Stimulated activated memory B cell treated with anti-CD40 and anti-IgM and Interleukin-4, amounts not matched to agents 10 μg/mL and 1 μg/mL and 100 μg/mL, for 72 hours (primary cell): ENCODE measurements at regions not wholly inside any gene's neighbourhood (a gene's known extent, or its start where the extent isn't known, plus 50 kb on each side); places are given as distances from the start of the nearest gene placed in this dataset.

Source experiments
- ATAC-seq: fragments of 150-1000 bp; cut with Tn5 transposase; 2 replicates; pipeline ENCODE4 v1.10.0; 2021
- H3K27ac Mint-ChIP-seq: one replicate; pipeline ENCODE4 v1.8.0; 2022; ENCODE audit warnings: mild to moderate bottlenecking, mixed read lengths
- H3K27me3 Mint-ChIP-seq: one replicate; pipeline ENCODE4 v1.8.0; 2022; ENCODE audit warnings: mixed read lengths
- H3K36me3 Mint-ChIP-seq: one replicate; pipeline ENCODE4 v1.8.0; 2022; ENCODE audit warnings: mixed read lengths
- H3K4me1 Mint-ChIP-seq: one replicate; pipeline ENCODE4 v1.8.0; 2022; ENCODE audit warnings: mixed read lengths
- H3K4me3 Mint-ChIP-seq: one replicate; pipeline ENCODE4 v1.8.0; 2022; ENCODE audit warnings: mild to moderate bottlenecking, moderate library complexity, mixed read lengths
- H3K9me3 Mint-ChIP-seq: one replicate; pipeline ENCODE4 v1.8.0; 2022; ENCODE audit warnings: mixed read lengths

DNA sequence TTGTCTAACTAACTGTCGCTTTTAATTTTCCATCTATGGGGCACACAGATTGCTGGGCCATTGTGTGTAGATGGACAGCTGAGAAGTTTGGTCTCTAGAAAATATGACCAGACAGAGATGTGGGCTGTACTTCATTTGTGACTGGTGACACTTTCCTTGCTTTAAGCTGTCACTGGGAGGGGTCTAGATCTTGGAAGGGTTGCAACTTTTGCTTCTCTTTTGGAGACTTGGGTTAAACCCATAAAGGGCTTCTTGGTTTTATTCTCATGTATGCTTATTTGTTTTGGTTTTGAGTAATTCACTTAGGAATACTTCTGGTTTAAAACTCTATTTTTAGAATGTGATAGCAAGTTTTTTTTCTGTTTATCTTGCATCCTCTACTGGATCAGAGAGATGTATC is 80.2 kb downstream of the ETS2 start:
- Mint-ChIP-seq H3K9me3 (peaks cover 25% of the 10 kb centered on the region), H3K27ac (no peak overlapping the region), H3K4me3 (no peak overlapping the region), H3K27me3 (peaks cover 27% of the 10 kb centered on the region), H3K4me1 (no peaks in the 10 kb centered on the region), H3K36me3 (no peaks in the 10 kb centered on the region)
- no peak for ATAC-seq

DNA sequence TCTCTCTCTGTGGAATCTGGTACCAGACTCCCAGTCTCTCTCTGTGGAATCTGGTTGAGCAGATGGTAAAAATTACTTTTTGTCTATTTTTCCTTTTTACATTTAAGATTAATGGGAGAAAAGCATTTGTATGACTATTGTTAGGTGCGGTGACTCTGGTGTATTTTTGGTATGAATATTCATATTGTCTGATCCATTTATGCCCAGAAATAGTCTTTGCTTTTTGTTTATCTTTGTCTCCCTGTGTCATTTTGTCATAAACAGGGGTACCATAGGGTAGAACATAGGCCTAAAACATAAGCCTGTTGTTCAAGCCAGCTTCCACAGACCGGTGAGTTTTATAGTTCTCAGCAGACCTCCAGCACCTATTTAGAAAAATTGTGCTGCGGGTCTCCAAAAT is 78.7 kb downstream of the ETS2 start:
- peaks cover 20% of the 10 kb centered on the region for H3K9me3 Mint-ChIP-seq
- no peak for ATAC-seq
- no peak overlapping the region for H3K4me3 Mint-ChIP-seq
- H3K36me3 Mint-ChIP-seq: no peaks in the 10 kb centered on the region
- H3K4me1 Mint-ChIP-seq: no peaks in the 10 kb centered on the region
- peaks cover 12% of the 10 kb centered on the region for H3K27me3 Mint-ChIP-seq
- H3K27ac Mint-ChIP-seq: no peak overlapping the region

DNA sequence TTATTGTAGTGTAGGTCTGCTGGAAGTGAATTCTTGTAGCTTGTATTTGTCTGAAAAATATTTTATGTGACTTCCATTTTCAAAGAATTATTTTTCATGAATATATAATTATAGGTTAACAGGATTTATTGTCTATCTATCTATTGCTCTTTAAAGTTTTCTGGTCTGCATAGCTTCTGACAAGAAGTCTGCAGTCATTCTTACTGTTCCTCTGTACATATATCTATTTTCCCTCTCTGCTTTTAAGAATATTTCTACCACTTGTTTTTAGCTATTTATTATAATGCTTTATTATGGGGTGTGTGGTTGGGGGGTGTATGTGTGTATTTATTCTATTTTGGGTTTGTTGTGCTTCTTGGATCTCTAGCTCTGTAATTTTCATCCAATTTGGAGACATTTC is 77.4 kb downstream of the ETS2 start:
- Mint-ChIP-seq H3K9me3 (peaks cover 20% of the 10 kb centered on the region), H3K4me3 (no peak overlapping the region), H3K4me1 (no peaks in the 10 kb centered on the region), H3K27me3 (peaks cover 12% of the 10 kb centered on the region), H3K36me3 (no peaks in the 10 kb centered on the region), H3K27ac (no peak overlapping the region)
- ATAC-seq: no peak

DNA sequence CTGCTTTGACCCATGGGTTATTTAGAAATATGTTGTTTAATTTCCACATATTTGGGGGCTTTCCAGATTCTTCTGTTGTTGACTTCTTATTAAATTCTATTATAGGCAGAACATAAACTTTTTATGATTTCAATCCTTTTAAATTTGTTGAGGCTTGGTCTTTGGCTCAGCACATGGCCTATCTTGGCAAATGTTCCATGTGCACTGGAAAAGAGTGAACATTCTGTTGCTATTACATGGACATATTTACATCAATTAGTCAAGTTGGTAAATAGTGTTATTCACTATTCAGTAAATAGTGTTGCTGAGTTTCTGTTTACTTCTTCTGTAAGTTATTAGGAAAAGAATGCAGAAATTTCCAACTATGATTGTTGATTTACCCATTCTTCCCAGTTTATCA is 75.4 kb downstream of the ETS2 start:
- H3K27me3 Mint-ChIP-seq: peaks cover 3% of the 10 kb centered on the region
- no peak overlapping the region for H3K4me3 Mint-ChIP-seq
- H3K9me3 Mint-ChIP-seq: peaks cover 12% of the 10 kb centered on the region
- no peaks in the 10 kb centered on the region for H3K4me1 Mint-ChIP-seq
- no peaks in the 10 kb centered on the region for H3K36me3 Mint-ChIP-seq
- ATAC-seq: no peak
- no peak overlapping the region for H3K27ac Mint-ChIP-seq

DNA sequence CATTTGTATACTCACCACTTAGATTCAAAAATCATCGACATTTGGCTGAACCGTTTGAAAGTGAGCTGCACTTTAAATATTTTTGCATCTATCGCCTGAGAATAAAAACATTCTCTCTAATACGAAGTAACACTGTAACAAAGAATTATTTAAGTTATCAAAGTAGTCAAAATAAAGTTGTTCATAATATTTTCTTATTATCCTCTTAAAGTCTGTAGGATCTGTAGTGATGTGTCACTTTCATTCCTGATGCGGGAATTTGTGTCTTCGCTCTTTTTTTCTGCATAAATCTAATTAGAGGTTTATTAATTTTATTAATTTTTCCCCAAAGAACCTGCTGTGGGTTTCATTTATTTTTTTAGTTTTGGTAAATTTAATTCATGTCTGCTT is 74.8 kb downstream of the ETS2 start:
- Mint-ChIP-seq H3K27me3 (no peaks in the 10 kb centered on the region), H3K9me3 (peaks cover 12% of the 10 kb centered on the region), H3K36me3 (no peaks in the 10 kb centered on the region), H3K27ac (no peak overlapping the region), H3K4me3 (no peak overlapping the region), H3K4me1 (no peaks in the 10 kb centered on the region)
- ATAC-seq: no peak

DNA sequence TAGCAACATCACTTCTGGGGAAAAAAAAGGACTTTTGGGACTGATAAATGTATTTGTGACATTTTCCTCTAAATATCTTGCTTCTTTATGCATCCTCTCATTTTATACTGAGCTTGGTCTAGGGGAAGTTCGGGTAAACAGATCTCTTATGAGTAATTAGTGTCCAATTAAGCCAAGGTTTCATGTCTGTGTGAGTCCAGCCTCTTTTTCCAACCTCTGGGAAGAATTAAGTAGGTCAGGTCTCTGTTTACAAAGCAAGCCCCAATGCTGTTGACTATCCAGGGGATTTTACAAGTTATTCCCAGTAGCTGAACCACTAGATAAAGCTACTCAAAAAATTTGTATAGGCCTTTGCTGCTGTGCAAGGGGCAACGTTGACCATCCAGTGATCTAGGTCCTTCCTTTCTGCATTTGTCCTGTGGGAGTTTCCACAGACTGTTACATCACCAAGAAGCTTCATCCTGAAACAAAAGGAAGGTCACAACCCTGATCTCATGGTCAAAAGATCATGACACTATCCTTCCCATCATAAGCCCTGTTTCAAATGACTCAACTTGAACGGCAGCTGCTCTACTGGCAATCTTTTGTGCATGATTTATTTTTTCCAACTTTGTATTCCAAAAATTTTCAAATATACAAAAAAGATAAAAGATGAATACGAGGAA is 74.3 kb downstream of the ETS2 start:
- H3K4me3 Mint-ChIP-seq: no peak overlapping the region
- no peak for ATAC-seq
- H3K36me3 Mint-ChIP-seq: no peaks in the 10 kb centered on the region
- H3K27ac Mint-ChIP-seq: no peak overlapping the region
- no peaks in the 10 kb centered on the region for H3K4me1 Mint-ChIP-seq
- H3K9me3 Mint-ChIP-seq: peaks cover 12% of the 10 kb centered on the region
- no peaks in the 10 kb centered on the region for H3K27me3 Mint-ChIP-seq

DNA sequence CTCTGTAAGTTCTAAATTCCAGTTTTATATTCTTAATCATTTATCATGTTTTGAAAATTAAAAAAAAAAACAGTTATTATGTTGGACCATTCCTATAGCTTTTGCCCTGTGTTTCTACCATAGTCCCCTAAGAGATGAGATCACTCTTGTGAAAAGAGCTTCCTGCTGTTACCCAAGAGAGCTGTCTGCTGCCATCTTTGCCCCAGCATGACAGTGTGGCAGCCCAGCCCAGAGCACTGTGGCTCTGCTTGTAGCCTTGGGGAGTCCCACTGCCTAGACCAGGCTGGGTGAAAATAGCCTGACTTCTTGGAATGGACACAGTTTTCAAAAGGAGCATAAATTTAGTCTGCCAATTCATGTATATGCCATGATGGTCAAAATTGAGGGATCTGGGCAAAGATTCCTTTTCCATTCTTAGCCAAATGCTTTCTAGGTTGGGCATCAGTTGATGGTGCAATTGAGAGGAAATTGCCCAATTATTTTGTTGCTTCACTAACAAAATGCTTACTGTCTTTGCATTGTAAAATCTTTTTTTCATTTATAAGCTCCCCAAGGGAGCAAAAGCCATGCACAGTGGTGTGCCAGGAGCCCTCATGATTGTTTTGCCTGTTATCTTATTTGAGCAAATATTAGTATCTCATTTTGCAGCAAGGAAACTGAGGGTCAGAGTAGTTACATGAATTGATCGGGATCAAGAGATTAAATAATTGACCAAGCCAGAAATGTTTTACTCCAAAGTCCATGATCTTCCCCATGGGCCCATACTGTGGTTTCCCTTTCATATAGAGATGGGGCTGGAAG is 72.8 kb downstream of the ETS2 start:
- H3K9me3 Mint-ChIP-seq: peaks cover 6% of the 10 kb centered on the region
- no peak for ATAC-seq

DNA sequence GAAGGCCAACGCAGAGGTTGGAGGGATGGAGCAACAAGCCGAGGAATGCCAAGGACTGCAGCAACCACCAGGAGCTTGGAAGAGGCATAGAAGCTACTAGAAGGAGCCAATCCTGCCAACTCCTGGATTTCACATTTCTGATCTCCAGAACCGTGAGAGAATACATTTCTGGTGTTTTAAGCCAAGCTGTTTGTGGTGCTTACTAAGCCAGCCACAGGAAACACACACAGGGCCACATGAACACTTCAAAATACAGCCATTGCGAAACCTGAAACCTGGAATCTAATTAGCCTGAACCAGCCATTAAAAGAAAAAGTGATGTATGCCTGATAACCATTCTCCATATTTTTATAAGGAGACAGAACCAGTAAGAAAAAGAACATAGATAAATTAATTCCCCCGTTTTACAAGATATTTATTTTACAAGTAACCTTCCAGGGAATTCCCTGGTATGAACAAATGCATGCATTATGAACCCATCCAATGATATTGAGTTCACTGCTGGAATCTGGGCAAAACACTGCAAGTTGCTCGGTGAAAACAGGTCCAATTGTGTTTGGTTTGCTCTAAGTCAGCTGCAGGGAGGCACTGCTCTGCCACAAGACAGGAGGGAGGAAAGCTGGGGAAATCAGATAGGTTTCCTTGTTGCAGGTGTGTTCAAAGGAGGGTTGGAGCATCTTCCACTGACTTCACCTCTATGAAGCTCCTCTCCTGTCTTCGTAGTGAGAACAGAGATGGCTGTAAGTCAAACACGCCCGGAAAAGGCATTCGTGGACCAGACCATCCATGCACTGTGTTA is 70.2 kb downstream of the ETS2 start:
- no peak overlapping the region for H3K4me3 Mint-ChIP-seq
- H3K4me1 Mint-ChIP-seq: no peaks in the 10 kb centered on the region

More for the DNA sequence above, 72.8 kb downstream of the ETS2 start:
- Mint-ChIP-seq H3K27me3 (peaks cover 2% of the 10 kb centered on the region), H3K27ac (no peak overlapping the region), H3K4me3 (no peak overlapping the region), H3K4me1 (no peaks in the 10 kb centered on the region), H3K36me3 (no peaks in the 10 kb centered on the region)

More for the DNA sequence above, 70.2 kb downstream of the ETS2 start:
- H3K36me3 Mint-ChIP-seq: no peaks in the 10 kb centered on the region
- peaks cover 22% of the 10 kb centered on the region for H3K27me3 Mint-ChIP-seq
- no peak overlapping the region for H3K27ac Mint-ChIP-seq
- no peak for ATAC-seq
- H3K9me3 Mint-ChIP-seq: peaks cover 2% of the 10 kb centered on the region
